IMR-90 (cell line): ENCODE measurements at regions not wholly inside any gene's neighbourhood (a gene's known extent, or its start where the extent isn't known, plus 50 kb on each side); places are given as distances from the start of the nearest gene placed in this dataset.

ENCODE experiments used
- ATAC-seq: fragments of 200-7000 bp; cut with Tn5 transposase; 2 replicates; pipeline ENCODE4 v1.9.1; 2020; ENCODE audit warnings: low read depth, mild to moderate bottlenecking, moderate library complexity
- BruUV-seq: library from RNA; stranded (reverse); fragments of 400-500 nt; replicated peaks from 2 replicates; lab custom pipeline; 2021; lab: Mats Ljungman, UMichigan
- CTCF ChIA-PET: fragments of 300-600 bp; formaldehyde crosslinking; extraction: SDS; loops from one replicate; lab custom pipeline; 2021; ENCODE audit warnings: antibody characterized with exemption; lab: Yijun Ruan, JAX
- POLR2A ChIA-PET: fragments of 300-600 bp; sonication (Branson Sonifier 250); formaldehyde crosslinking; loops from one replicate; lab custom pipeline; 2022; ENCODE audit warnings: antibody characterized with exemption; ENCODE audit not compliant: unreplicated experiment; lab: Charles Lee
- DNase-seq: peaks from one replicate; pipeline ENCODE4 v3.0.0; 2013
- H2AFZ ChIP-seq: replicated peaks from 2 replicates; pipeline ENCODE3; 2013; ENCODE audit warnings: low read length, mild to moderate bottlenecking; ENCODE audit not compliant: poor library complexity
- H2AK5ac ChIP-seq: 2 replicates; pipeline ENCODE4 v1.6.1; 2013; ENCODE audit warnings: low read depth, low read length, inconsistent platforms
- H2AK9ac ChIP-seq: replicated peaks from 2 replicates; pipeline ENCODE3; 2013; ENCODE audit warnings: mild to moderate bottlenecking, low read depth, low read length, moderate library complexity; ENCODE audit not compliant: poor library complexity
- H2BK120ac ChIP-seq: 2 replicates; pipeline ENCODE4 v1.6.1; 2013; ENCODE audit warnings: low read depth, low read length, inconsistent platforms
- H2BK15ac ChIP-seq: 3 replicates; pipeline ENCODE4 v1.6.1; 2013; ENCODE audit warnings: low read depth, low read length, inconsistent platforms
- H2BK20ac ChIP-seq: 2 replicates; pipeline ENCODE4 v1.6.1; 2013; ENCODE audit warnings: low read depth, mild to moderate bottlenecking, inconsistent platforms, low read length, moderate library complexity
- H2BK5ac ChIP-seq: 2 replicates; pipeline ENCODE4 v1.6.1; 2013; ENCODE audit warnings: mild to moderate bottlenecking, low read depth, low read length, inconsistent platforms; ENCODE audit not compliant: poor library complexity, severe bottlenecking
- H3K14ac ChIP-seq: replicated peaks from 2 replicates; pipeline ENCODE4 v1.6.1; 2013; ENCODE audit warnings: low read depth, low read length, inconsistent platforms
- H3K18ac ChIP-seq: 2 replicates; pipeline ENCODE4 v1.6.1; 2013; ENCODE audit warnings: low read depth, low read length, control low read depth
- H3K23ac ChIP-seq: 2 replicates; pipeline ENCODE4 v1.6.1; 2013; ENCODE audit warnings: low read depth, low read length, inconsistent platforms
- H3K27ac ChIP-seq: 2 replicates; pipeline ENCODE4 v1.5.1; 2013; ENCODE audit warnings: mild to moderate bottlenecking, control low read depth, low read length; ENCODE audit not compliant: insufficient read depth
- H3K27me3 ChIP-seq: 2 replicates; pipeline ENCODE4 v1.6.1; 2013; ENCODE audit warnings: low read length; ENCODE audit not compliant: control insufficient read depth, insufficient read depth
- H3K36me3 ChIP-seq: 2 replicates; pipeline ENCODE4 v1.6.1; 2013; ENCODE audit warnings: low read length, mixed read lengths; ENCODE audit not compliant: control insufficient read depth, insufficient read depth
- H3K4ac ChIP-seq: 2 replicates; pipeline ENCODE4 v1.6.1; 2013; ENCODE audit warnings: low read depth, low read length, inconsistent platforms
- H3K4me1 ChIP-seq: 2 replicates; pipeline ENCODE4 v1.6.1; 2013; ENCODE audit warnings: low read length, mixed read lengths; ENCODE audit not compliant: control insufficient read depth, insufficient read depth
- H3K4me2 ChIP-seq: 2 replicates; pipeline ENCODE4 v1.6.1; 2013; ENCODE audit warnings: low read depth, mild to moderate bottlenecking, control low read depth, low read length, moderate library complexity
- H3K4me3 ChIP-seq: 2 replicates; pipeline ENCODE4 v1.5.1; 2013; ENCODE audit warnings: low read depth, mild to moderate bottlenecking, control low read depth, low read length, moderate library complexity; ENCODE audit not compliant: insufficient read depth
- H3K56ac ChIP-seq: 2 replicates; pipeline ENCODE4 v1.6.1; 2013; ENCODE audit warnings: low read length, inconsistent platforms; ENCODE audit not compliant: insufficient read depth; ENCODE audit errors: extremely low read depth
- H3K79me1 ChIP-seq, 2 experiments: 2 replicates each; pipeline ENCODE4 v1.6.1; 2013; ENCODE audit warnings: low read length in 2 of 2, inconsistent platforms in 1 of 2, low read depth in 1 of 2
- H3K9ac ChIP-seq: 2 replicates; pipeline ENCODE4 v1.6.1; 2013; ENCODE audit warnings: low read depth, low read length, control low read depth
- H3K9me1 ChIP-seq: 2 replicates; pipeline ENCODE4 v1.6.1; 2013; ENCODE audit warnings: low read length, inconsistent platforms; ENCODE audit not compliant: insufficient read depth
- H3K9me3 ChIP-seq: 2 replicates; pipeline ENCODE4 v1.6.1; 2013; ENCODE audit warnings: low read length; ENCODE audit not compliant: control insufficient read depth, insufficient read depth
- H4K20me1 ChIP-seq: 2 replicates; pipeline ENCODE4 v1.6.1; 2013; ENCODE audit warnings: low read length, inconsistent platforms; ENCODE audit not compliant: insufficient read depth
- H4K5ac ChIP-seq: 2 replicates; pipeline ENCODE4 v1.6.1; 2013; ENCODE audit warnings: mild to moderate bottlenecking, low read depth, low read length, control low read depth
- H4K8ac ChIP-seq, 2 experiments: 2 replicates each; pipeline ENCODE4 v1.6.1; 2013; ENCODE audit warnings: low read depth in 2 of 2, low read length in 2 of 2, control low read depth in 1 of 2, inconsistent platforms in 1 of 2
- H4K91ac ChIP-seq: 2 replicates; pipeline ENCODE4 v1.6.1; 2013; ENCODE audit warnings: low read depth, low read length, inconsistent platforms; ENCODE audit not compliant: insufficient read depth
- BHLHE40 ChIP-seq: fragments of 150-350 bp; IDR thresholded peaks from 2 replicates; pipeline ENCODE4 v1.6.1; 2016; ENCODE audit warnings: mild to moderate bottlenecking, low read depth, low read length
- CEBPB ChIP-seq: IDR thresholded peaks from 2 replicates; pipeline ENCODE4 v1.6.1; 2012; ENCODE audit warnings: low read depth, low read length, improper control_type of control experiment
- CHD1 ChIP-seq: IDR thresholded peaks from 2 replicates; pipeline ENCODE4 v1.6.1; 2012; ENCODE audit warnings: low read depth, low read length, improper control_type of control experiment
- MAFK ChIP-seq: IDR thresholded peaks from 2 replicates; pipeline ENCODE4 v1.6.1; 2012; ENCODE audit warnings: low read depth, low read length, improper control_type of control experiment
- MAZ ChIP-seq: IDR thresholded peaks from 2 replicates; pipeline ENCODE4 v1.6.1; 2012; ENCODE audit warnings: low read depth, mild to moderate bottlenecking, low read length, improper control_type of control experiment, moderate library complexity, borderline replicate concordance
- MXI1 ChIP-seq: IDR thresholded peaks from 2 replicates; pipeline ENCODE4 v1.6.1; 2012; ENCODE audit warnings: low read depth, mild to moderate bottlenecking, low read length, moderate library complexity, borderline replicate concordance
- NFE2L2 ChIP-seq: fragments of 150-350 bp; IDR thresholded peaks from 2 replicates; pipeline ENCODE4 v1.6.1; 2016; ENCODE audit warnings: low read depth, mild to moderate bottlenecking, low read length
- POLR2A ChIP-seq: IDR thresholded peaks from 2 replicates; pipeline ENCODE4 v1.6.1; 2012; ENCODE audit warnings: mild to moderate bottlenecking, low read depth, low read length
- RAD21 ChIP-seq: IDR thresholded peaks from 2 replicates; pipeline ENCODE4 v1.6.1; 2012; ENCODE audit warnings: low read length, improper control_type of control experiment
- RCOR1 ChIP-seq: IDR thresholded peaks from 2 replicates; pipeline ENCODE4 v1.6.1; 2012; ENCODE audit warnings: mild to moderate bottlenecking, low read length, improper control_type of control experiment; ENCODE audit not compliant: insufficient replicate concordance
- SMC3 ChIP-seq: fragments of 150-350 bp; IDR thresholded peaks from 2 replicates; pipeline ENCODE4 v1.6.1; 2016; ENCODE audit warnings: low read depth, mild to moderate bottlenecking, antibody characterized with exemption, low read length, moderate library complexity
- WGBS, 2 experiments: methylation state at CpG; one replicate each; pipeline versions ENCODE4 v1.1.5 to v1.1.7; 2013; ENCODE audit warnings: missing lambda C conversion rate in 2 of 2; ENCODE audit not compliant: insufficient read length in 1 of 2; ENCODE audit errors: extremely low coverage in 2 of 2; 5-methylcytosine and 5-hydroxymethylcytosine counted together
- dilution Hi-C: fragments of 300-500 bp; cut with HindIII; formaldehyde crosslinking; loops from one replicate; pipeline ENCODE4 v1.14.3; 2018; ENCODE audit warnings: low sequenced_read_pairs; ENCODE audit not compliant: unreplicated experiment
- in situ Hi-C: fragments of 300-500 bp; cut with MboI; formaldehyde crosslinking; loops from 3 replicates; pipeline ENCODE4 v1.14.3; 2019; ENCODE audit warnings: low sequenced_read_pairs, inconsistent platforms, mixed read lengths
- intact Hi-C: fragments of 100-400 bp; cut with micrococcal nuclease; formaldehyde crosslinking; loops from 2 replicates; pipeline ENCODE4 v1.10.0; 2022
- TF ChIP-seq, protein P1 (sequence below): fragments of 150-350 bp; IDR thresholded peaks from 2 replicates; pipeline ENCODE4 v1.6.1; 2017; ENCODE audit warnings: mild to moderate bottlenecking, antibody characterized with exemption, low read length, low read depth
- TF ChIP-seq, protein P2 (sequence below): fragments of 150-350 bp; IDR thresholded peaks from 2 replicates; pipeline ENCODE4 v1.6.1; 2016; ENCODE audit warnings: low read depth, mild to moderate bottlenecking, low read length, moderate library complexity, borderline replicate concordance

DNA sequence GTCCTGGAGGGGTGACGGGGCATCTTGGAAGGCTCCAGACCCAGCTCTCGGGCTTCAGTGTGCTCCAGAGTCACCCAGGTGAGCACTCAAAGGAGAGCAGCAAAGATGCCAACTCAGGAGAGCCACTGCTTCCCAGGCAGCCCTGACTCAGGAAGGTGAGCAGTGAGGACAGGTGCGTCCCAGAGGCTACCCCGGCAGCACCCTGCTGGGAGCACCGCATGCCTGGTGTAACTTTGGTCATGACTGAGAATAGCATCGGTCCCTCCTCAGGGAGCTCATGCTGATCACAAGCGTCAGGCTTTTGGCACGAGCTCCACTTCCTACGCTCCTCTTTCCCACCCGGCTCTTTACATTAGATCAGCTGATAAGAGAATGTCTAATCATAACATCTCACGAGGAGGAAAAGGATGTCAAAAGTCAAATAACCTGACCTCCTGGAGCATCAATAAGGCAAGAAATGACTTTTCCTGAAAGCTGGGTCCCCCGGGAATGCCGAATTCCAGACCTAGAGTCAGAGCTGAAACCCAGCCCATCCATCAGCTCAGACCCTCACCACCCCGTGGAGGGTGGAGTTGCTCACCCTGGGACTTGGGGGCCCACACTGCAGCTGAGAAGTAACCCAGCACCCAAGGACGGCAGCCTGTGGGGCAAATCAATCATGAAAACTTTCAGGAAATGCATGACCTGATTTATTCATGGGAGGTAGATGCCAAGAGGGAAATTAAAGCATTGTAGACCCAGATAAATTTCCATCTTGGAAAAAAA lies 248.8 kb downstream of the ACKR3 start:
- no peak overlapping the region for H4K91ac ChIP-seq
- no peak overlapping the region for H3K4me2 ChIP-seq
- no peak overlapping the region for H3K14ac ChIP-seq
- H4K20me1 ChIP-seq: no peaks in the 10 kb centered on the region
- no peak for DNase-seq
- no peaks in the 10 kb centered on the region for H3K79me1 ChIP-seq
- TF ChIP-seq, protein P1, sequence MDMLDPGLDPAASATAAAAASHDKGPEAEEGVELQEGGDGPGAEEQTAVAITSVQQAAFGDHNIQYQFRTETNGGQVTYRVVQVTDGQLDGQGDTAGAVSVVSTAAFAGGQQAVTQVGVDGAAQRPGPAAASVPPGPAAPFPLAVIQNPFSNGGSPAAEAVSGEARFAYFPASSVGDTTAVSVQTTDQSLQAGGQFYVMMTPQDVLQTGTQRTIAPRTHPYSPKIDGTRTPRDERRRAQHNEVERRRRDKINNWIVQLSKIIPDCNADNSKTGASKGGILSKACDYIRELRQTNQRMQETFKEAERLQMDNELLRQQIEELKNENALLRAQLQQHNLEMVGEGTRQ: no peak
- TF ChIP-seq RCOR1 (no peak), CEBPB (no peak), MAFK (no peak), RAD21 (no peak), CHD1 (no peak), SMC3 (no peak), POLR2A (no peak), BHLHE40 (no peak), NFE2L2 (no peak), MAZ (no peak), MXI1 (no peak)
- TF ChIP-seq, protein P2, sequence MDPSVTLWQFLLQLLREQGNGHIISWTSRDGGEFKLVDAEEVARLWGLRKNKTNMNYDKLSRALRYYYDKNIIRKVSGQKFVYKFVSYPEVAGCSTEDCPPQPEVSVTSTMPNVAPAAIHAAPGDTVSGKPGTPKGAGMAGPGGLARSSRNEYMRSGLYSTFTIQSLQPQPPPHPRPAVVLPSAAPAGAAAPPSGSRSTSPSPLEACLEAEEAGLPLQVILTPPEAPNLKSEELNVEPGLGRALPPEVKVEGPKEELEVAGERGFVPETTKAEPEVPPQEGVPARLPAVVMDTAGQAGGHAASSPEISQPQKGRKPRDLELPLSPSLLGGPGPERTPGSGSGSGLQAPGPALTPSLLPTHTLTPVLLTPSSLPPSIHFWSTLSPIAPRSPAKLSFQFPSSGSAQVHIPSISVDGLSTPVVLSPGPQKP: no peak
- ATAC-seq: no peak
- H3K9me1 ChIP-seq: no peaks in the 10 kb centered on the region
- no peak overlapping the region for H3K27ac ChIP-seq
- H2BK120ac ChIP-seq: no peak overlapping the region
- H2AFZ ChIP-seq: no peak overlapping the region
- 42% methylated on average over 7 of the region's 15 CpGs; no CpG with 5 or more reads in 1 of the 2 experiments for WGBS, 2 experiments
- no peak overlapping the region for H3K18ac ChIP-seq
- intact Hi-C loops: no loop called here
- dilution Hi-C loops: no loop called here
- peaks cover 5% of the 10 kb centered on the region; the same call in 1 of the 2 replicates for H3K9me3 ChIP-seq
- BruUV-seq: no TSS peak
- ChIA-PET CTCF (no interaction called here), POLR2A (no interaction called here)
- H3K36me3 ChIP-seq: no peaks in the 10 kb centered on the region
- H2BK20ac ChIP-seq: no peak overlapping the region
- no peak overlapping the region for H2AK5ac ChIP-seq
- H3K4me3 ChIP-seq: no peak overlapping the region
- H2BK15ac ChIP-seq: no peak overlapping the region
- no peak overlapping the region for H2BK5ac ChIP-seq
- in situ Hi-C loops: no loop called here
- peaks cover 3% of the 10 kb centered on the region; the same call in 1 of the 2 replicates for H3K27me3 ChIP-seq
- H4K5ac ChIP-seq: no peak overlapping the region
- no peak overlapping the region for H3K4ac ChIP-seq
- no peaks in the 10 kb centered on the region for H3K4me1 ChIP-seq
- H2AK9ac ChIP-seq: no peak overlapping the region
- H3K23ac ChIP-seq: no peak overlapping the region
- no peak overlapping the region for H4K8ac ChIP-seq
- H3K56ac ChIP-seq: no peak overlapping the region
- H3K9ac ChIP-seq: no peak overlapping the region
